ENCODE measurements at regions not wholly inside any gene's neighbourhood (a gene's known extent, or its start where the extent isn't known, plus 50 kb on each side); places are given as distances from the start of the nearest gene placed in this dataset.

GRCh38 chr13:33483471-33483870 is 197.9 kb upstream of the STARD13 start (continued):
- TF ChIP-seq, protein P1, sequence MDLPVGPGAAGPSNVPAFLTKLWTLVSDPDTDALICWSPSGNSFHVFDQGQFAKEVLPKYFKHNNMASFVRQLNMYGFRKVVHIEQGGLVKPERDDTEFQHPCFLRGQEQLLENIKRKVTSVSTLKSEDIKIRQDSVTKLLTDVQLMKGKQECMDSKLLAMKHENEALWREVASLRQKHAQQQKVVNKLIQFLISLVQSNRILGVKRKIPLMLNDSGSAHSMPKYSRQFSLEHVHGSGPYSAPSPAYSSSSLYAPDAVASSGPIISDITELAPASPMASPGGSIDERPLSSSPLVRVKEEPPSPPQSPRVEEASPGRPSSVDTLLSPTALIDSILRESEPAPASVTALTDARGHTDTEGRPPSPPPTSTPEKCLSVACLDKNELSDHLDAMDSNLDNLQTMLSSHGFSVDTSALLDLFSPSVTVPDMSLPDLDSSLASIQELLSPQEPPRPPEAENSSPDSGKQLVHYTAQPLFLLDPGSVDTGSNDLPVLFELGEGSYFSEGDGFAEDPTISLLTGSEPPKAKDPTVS (IDR thresholded peaks at IDR 0.05; ENCODE audit: low read depth, low read length): no peak
- TF ChIP-seq LARP7 (IDR thresholded peaks at IDR 0.05): no peak
- TF ChIP-seq YBX1 (IDR thresholded peaks at IDR 0.05): no peak
- TF ChIP-seq CHD4 (IDR thresholded peaks at IDR 0.05): no peak
- TF ChIP-seq EED (IDR thresholded peaks at IDR 0.05; ENCODE audit: low read depth): no peak

- 100% methylated on average over 1 of the region's 1 CpG for WGBS (ENCODE audit: insufficient coverage, insufficient replicate concordance, low lambda C conversion rate, missing lambda C conversion rate)
- no peaks in the 10 kb centered on the region for H3K27me3 ChIP-seq (replicated peaks in 1 of 2; ENCODE audit: control insufficient read depth in 2 of 2, insufficient read depth in 2 of 2, low read length in 1 of 2)
- H3K4me1 ChIP-seq (ENCODE audit: control insufficient read depth, insufficient read depth, low read length): no peaks in the 10 kb centered on the region
- no peaks in the 10 kb centered on the region for H4K20me1 ChIP-seq (ENCODE audit: control insufficient read depth, insufficient read depth)
- POLR2A ChIA-PET: no interaction called here
- DNase-seq (ENCODE audit: low read depth, low spot score) (no peak), ATAC-seq (no peak), FAIRE-seq (no peak)
- in situ Hi-C loops (cut with MboI): no loop called here
- H2AFZ ChIP-seq (ENCODE audit: control insufficient read depth, low read depth, low read length): no peak overlapping the region
- H3K9ac ChIP-seq (ENCODE audit: control insufficient read depth, insufficient read depth, low read length): no peak overlapping the region
- CTCF ChIA-PET: no interaction called here
- H3K79me2 ChIP-seq (ENCODE audit: control insufficient read depth, insufficient read depth, low read length): no peaks in the 10 kb centered on the region
- no peaks in the 10 kb centered on the region; the same call in 2 of the 3 replicates for H3K9me3 ChIP-seq (replicated peaks; ENCODE audit: control insufficient read depth, insufficient read depth, low read length)
- intact Hi-C loops (cut with micrococcal nuclease; ENCODE audit: unreplicated experiment): no loop called here
- no peak overlapping the region for H3K4me2 ChIP-seq (ENCODE audit: control insufficient read depth, insufficient read depth)
- no peaks in the 10 kb centered on the region for H3K36me3 ChIP-seq (ENCODE audit: control insufficient read depth in 2 of 2, insufficient read depth in 2 of 2, low read length in 1 of 2)
- no peak overlapping the region for H3K27ac ChIP-seq (ENCODE audit: control insufficient read depth, insufficient read depth)
- no peak overlapping the region for H3K4me3 ChIP-seq
- SMC1A ChIA-PET (ENCODE audit: uncharacterized antibody, unreplicated experiment): no interaction called here
- RAD21 ChIA-PET (ENCODE audit: unreplicated experiment): no interaction called here
- no TSS peak for BruUV-seq (replicated peaks)
- TF ChIP-seq ZZZ3 (IDR thresholded peaks at IDR 0.05; ENCODE audit: control insufficient read depth, insufficient read length, low read depth): no peak
- no peak for TF ChIP-seq YBX1 (IDR thresholded peaks at IDR 0.05)
- no peak for TF ChIP-seq MLLT1 (IDR thresholded peaks at IDR 0.05)
- no peak for TF ChIP-seq CBX3 (IDR thresholded peaks at IDR 0.05; ENCODE audit: borderline replicate concordance, low read depth)
- TF ChIP-seq ZNF592 (IDR thresholded peaks at IDR 0.05): no peak
- TF ChIP-seq ZNF24 (IDR thresholded peaks at IDR 0.05): no peak
- TF ChIP-seq MAX (IDR thresholded peaks at IDR 0.05; ENCODE audit: low read depth, low read length): no peak
- no peak for TF ChIP-seq ZNF207 (IDR thresholded peaks at IDR 0.05; ENCODE audit: borderline replicate concordance)
- TF ChIP-seq EZH2 (IDR thresholded peaks at IDR 0.05; ENCODE audit: borderline replicate concordance, control insufficient read depth, low read depth, low read length): no peak
- no peak for TF ChIP-seq ESRRA (IDR thresholded peaks at IDR 0.05; ENCODE audit: low read length)
- no peak for TF ChIP-seq CHD4 (IDR thresholded peaks at IDR 0.05)
- TF ChIP-seq SIX5 (IDR thresholded peaks at IDR 0.05; ENCODE audit: low read depth, low read length, severe bottlenecking): no peak
- no peak for TF ChIP-seq RAD21 (IDR thresholded peaks at IDR 0.05; ENCODE audit: insufficient read depth, low read depth, low read length)
- no peak for TF ChIP-seq SIN3A (IDR thresholded peaks at IDR 0.05; ENCODE audit: low read depth, low read length)
- no peak for TF ChIP-seq STAT1 (conservative IDR thresholded peaks at IDR 0.05)
- TF ChIP-seq BRCA1 (IDR thresholded peaks at IDR 0.05; ENCODE audit: low read depth, low read length): no peak
Observed at GRCh38 chr13:33485247-33485646, 199.7 kb upstream of the STARD13 start.

Data from GM12878 (cell line).